ENCODE measurements at regions not wholly inside any gene's neighbourhood (a gene's known extent, or its start where the extent isn't known, plus 50 kb on each side); places are given as distances from the start of the nearest gene placed in this dataset.

DNA sequence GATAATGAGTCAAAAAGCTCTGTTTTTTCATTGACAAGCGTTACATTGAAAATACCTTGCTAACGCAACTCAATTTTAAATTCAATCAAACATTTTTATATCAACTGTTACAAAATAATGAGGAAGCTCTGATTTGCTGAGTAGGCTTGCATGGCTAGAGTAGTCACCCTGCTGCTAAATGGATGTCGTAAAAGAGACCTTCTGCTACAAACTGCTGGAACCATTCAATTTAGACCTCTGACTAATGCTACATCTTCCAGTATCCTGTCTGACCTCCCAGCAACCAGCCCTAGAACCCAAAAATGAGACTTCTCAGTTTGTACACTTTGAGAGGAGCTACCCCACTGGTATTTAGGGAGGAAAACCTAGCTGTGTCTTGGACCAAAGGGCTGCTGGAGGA lies 84.0 kb upstream of the ELMO1 start:
- TF ChIP-seq EZH2 (IDR thresholded peaks at IDR 0.05; ENCODE audit: borderline replicate concordance, low read length) = no peak
- TF ChIP-seq, protein P1, sequence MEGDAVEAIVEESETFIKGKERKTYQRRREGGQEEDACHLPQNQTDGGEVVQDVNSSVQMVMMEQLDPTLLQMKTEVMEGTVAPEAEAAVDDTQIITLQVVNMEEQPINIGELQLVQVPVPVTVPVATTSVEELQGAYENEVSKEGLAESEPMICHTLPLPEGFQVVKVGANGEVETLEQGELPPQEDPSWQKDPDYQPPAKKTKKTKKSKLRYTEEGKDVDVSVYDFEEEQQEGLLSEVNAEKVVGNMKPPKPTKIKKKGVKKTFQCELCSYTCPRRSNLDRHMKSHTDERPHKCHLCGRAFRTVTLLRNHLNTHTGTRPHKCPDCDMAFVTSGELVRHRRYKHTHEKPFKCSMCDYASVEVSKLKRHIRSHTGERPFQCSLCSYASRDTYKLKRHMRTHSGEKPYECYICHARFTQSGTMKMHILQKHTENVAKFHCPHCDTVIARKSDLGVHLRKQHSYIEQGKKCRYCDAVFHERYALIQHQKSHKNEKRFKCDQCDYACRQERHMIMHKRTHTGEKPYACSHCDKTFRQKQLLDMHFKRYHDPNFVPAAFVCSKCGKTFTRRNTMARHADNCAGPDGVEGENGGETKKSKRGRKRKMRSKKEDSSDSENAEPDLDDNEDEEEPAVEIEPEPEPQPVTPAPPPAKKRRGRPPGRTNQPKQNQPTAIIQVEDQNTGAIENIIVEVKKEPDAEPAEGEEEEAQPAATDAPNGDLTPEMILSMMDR (IDR thresholded peaks at IDR 0.05; ENCODE audit: low read length) = no peak
